Activated T-cell treated with anti-CD3 and anti-CD28 coated beads, Interleukin-2, amount 50 U/mL, for 1 hour (primary cell): ENCODE measurements at regions not wholly inside any gene's neighbourhood (a gene's known extent, or its start where the extent isn't known, plus 50 kb on each side); places are given as distances from the start of the nearest gene placed in this dataset.

Experiments used
- DNase-seq: peaks from one replicate; pipeline ENCODE4 v3.0.0-alpha.2; 2020

GRCh38 chr1:39141925-39142324, 62.6 kb upstream of the MACF1 start:
- no peak for DNase-seq

GRCh38 chr1:39142401-39143060, 62.0 kb upstream of the MACF1 start:
- no peak for DNase-seq

DNA sequence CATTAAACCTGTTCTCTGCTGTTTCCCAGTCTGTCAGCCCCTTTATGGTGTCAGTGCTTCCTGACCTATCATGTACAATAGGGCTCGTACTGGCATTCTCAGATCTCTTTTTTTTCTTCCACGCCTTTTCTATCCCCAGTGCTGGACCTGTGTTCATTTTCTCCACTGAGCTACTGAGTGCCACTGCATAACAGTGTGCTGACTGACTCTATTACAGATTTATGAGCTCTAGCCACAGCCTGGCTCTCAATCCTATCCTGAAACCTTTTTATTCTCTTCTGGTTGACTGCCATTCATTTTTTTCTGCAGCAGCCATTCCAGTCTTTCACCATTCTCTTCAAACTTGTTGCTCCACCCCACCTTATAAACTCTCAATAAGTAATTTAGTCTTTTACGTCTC, 59.6 kb upstream of the MACF1 start:
- DNase-seq = no peak

- DNase-seq = no peak
Observed at GRCh38 chr1:39145331-39145965, 59.0 kb upstream of the MACF1 start.

DNA sequence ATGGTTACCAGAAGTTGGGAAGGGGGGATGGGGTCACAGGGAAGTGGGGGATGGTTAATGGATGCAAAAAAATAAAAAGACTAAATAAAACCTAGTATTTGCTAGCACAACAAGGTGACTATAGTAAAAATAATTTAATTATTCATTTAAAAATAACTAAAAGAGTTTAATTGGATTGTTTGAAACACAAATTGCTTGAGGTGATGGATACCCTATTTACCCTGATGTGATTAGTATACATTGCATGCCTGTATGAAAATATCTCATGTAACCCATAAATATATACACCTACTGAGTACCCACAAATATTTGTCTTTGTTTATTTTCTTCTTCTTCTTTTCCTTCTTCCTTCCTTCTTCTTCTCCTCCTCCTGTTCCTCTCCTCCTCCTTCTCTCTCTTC, 57.8 kb upstream of the MACF1 start:
- no peak for DNase-seq

- DNase-seq = no peak
Observed at GRCh38 chr1:39147099-39148025, 57.1 kb upstream of the MACF1 start.

DNA sequence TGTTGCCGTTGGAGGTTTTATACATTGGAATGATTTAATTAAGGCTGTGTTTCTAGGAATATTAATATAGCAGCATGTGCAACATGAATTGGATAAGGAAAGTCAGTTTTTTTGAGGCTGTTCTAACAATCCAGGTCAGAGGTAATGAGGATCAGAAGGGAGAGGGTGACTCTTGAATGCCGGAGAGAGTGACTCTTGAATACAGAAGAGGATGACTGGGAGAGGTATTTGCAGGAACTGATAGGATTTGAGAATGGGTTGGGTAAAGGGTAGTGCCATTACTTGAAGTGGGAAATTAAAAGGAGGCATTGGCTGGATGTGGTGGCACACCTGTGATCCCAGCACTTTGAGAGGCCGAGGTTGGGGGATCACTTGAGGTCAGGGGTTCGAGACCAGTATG, 55.6 kb upstream of the MACF1 start:
- DNase-seq = no peak

GRCh38 chr1:39149509-39149908, 55.0 kb upstream of the MACF1 start:
- DNase-seq = no peak

DNA sequence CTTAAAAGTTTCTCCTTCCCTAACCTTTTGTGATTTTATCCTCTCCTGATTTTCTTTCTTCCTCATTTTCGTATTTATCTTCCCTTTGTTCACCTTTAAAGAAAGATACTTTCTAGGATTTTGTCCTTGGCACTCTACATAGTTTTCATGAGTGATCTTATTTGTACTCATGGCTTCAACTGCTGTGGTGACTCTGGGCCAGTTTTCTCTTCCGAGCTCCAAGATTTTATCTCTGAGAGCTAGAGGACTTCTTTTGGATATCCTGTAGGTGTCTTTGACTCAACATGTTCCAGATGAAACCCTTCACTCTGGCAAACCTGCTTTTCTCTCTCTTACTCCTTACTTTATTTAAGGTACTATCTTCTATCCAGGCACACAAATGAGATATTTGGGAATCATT, 53.7 kb upstream of the MACF1 start:
- no peak for DNase-seq

DNA sequence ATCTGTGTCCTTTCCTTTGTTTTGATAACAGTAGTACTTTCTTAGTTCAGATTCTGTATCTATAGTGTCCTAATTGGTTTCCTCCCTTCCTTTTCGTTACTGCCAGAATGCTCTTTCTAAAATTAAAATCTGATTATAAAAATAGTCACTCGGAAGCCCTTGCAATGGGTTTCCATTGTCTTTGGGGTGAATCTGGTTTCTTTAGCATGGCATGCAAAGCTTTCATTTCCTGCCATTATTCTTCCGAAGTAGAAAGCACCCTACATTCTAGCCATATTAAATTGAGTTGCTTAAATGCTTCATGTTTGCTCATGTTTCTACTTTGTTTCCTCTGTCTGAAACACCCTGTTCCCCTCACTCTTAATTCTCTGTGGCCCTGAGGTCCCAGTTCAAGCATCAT, 53.2 kb upstream of the MACF1 start:
- DNase-seq = no peak

DNA sequence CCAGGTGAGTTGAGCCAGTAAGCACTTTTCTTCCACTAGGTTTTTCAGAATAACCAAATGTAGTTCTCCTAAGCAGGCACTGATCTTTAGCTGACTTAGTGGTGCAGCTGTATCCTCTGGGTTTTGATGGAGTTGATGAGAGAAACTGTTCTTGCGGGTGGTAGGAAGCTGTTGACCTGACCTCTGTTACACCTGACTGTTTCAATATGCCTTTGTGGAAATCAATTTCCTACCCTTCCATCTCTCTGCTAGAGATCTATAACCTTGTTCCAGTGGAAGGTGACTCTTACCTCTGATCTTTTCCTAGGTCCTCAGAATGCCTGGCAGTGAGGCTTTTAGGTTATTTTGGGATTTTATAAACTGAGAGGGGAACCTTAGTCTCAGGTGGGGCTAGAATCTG, 51.6 kb upstream of the MACF1 start:
- no peak for DNase-seq

GRCh38 chr1:39153684-39154083, 50.8 kb upstream of the MACF1 start:
- DNase-seq = no peak

DNA sequence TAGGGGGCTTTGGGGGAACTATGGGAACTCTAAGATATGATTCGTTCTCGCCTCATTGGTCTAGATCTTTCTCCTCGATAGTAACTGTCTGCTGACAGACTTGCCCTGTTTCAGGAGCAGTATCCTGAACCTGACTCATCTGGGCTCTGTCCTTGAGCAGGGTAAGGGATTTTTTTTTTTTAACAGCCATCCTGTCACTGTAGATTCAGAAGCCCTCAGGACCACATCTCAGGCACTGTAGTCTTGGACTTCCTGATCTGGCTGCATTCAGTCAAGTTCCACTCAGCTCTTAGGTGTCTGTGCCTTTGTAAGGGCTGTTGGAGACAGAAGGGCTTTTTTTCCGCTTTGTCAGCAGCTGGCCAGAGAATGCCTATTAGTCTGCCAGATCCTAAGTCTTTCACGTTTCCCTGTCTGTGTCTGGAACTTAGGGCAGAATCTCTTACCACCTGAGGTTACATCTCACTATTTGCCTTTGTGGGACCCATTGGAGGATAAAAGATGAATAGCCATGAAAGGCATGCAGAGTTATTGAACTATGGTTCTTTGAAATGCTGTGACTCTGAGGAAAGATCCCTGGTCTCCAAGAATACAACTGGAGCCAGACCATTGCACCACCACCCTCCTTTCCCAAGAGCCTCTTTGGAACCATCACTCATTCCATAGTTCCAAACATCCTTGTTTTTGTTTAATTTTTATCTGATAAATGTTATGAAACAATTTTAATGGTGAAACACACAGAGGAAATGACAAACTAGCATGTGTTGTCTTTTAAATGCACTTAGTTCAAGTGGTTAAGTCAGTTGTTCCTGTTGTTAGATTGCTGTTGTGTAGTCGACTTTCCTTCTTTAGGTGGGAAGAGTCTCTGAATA, 49.7 kb upstream of the MACF1 start:
- no peak for DNase-seq
